Stimulated activated CD4-positive, alpha-beta T cell treated with anti-CD3 and anti-CD28 coated beads, Interleukin-4, amount 100 ng/mL, for 4 hours (primary cell): ENCODE measurements at regions not wholly inside any gene's neighbourhood (a gene's known extent, or its start where the extent isn't known, plus 50 kb on each side); places are given as distances from the start of the nearest gene placed in this dataset.

Experiments used
- DNase-seq, 2 experiments: peaks; one replicate each; pipeline ENCODE4 v3.0.0-alpha.2; 2020

DNA sequence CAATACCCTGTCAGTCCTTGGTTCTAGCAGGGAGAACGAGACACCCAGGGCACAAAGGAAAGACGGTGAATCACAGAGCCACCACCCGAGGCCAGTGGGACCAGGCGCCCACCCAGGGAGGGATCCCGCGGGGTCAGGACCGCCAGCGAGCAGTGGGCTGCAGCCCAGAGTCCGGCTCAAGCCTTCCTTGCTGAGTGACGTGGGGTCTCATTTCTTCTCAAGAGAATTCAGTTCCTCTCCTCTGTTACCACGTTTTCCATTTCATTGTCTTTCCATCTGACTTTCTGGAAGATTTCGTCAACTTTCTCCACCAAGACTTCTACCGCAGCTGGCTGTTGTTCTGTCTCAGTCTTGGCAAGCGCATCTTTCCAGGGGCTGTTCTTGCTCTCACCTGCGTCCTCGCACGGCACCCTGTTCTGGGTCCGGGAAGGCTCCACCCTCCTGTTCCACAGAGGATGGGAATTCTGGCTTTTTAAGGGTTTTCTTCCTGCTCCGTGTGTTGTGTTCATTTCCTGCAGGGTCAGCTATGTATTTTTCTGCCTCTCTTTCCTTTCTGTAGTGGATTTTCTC is 248.6 kb downstream of the NDUFA10 start:
- no peak for DNase-seq

DNA sequence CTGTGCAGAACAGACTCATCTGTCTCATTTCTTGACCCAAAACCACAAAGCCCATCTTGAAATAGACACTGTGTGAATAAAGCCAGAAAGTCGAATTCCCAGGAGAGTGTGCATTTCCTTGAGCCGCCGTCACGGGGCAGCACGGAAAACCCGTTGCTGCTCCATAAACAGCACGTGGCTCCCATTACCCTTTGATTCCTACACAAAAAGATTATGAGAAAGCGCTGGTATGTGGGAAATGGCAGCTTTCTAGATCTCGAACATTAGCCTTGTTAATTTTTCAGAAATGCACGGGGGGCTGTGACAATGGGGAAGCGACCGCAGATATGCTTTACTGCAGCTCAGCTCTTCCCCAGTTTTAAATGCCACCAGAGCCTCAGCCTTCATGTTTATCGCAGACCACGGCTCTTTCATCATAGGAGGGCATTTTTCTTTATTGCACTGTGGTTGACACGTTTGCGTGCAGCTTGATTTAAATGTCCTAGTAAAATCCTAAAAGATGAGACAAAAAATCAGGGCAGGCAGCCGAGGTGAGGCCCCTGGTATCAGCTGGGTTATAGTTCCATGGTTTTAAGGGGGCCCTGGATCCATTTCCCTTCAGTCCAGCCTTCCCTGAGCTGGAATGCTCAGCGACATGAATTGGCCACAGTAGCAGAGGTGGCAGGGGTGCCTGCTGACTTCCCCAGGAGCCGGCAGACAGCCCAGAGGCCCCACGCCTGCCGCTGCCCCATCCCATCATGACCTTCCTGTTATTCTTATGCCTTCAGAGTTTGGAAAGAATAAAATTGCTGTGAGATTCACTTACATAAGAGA is 249.3 kb downstream of the NDUFA10 start:
- DNase-seq = no peak

GRCh38 chr2:239774933-239775622 is 250.1 kb downstream of the NDUFA10 start:
- DNase-seq = no peak

DNA sequence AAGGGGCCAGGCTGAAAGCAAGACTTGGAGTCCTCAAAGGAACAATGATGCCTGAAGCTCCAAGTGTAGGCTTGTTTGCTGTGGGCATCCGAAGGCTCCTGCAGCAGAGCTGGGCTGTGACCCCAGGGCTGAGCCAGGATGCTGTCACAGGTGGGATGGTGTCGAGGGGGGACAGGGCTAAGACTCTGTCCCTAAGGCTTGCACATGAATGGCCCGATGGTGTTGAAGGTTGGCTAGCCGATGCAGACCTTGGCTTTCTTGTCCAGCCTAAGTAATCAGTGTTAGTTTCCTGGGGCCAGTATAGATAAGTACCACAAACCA is 251.0 kb downstream of the NDUFA10 start:
- DNase-seq = no peak

- no peak for DNase-seq
These were observed 251.7 kb downstream of the NDUFA10 start for GRCh38 chr2:239773228-239774141.

- no peak for DNase-seq
These were observed 252.4 kb downstream of the NDUFA10 start for GRCh38 chr2:239772721-239773120.

GRCh38 chr2:239770246-239770639 is 254.9 kb downstream of the NDUFA10 start:
- DNase-seq = no peak

DNA sequence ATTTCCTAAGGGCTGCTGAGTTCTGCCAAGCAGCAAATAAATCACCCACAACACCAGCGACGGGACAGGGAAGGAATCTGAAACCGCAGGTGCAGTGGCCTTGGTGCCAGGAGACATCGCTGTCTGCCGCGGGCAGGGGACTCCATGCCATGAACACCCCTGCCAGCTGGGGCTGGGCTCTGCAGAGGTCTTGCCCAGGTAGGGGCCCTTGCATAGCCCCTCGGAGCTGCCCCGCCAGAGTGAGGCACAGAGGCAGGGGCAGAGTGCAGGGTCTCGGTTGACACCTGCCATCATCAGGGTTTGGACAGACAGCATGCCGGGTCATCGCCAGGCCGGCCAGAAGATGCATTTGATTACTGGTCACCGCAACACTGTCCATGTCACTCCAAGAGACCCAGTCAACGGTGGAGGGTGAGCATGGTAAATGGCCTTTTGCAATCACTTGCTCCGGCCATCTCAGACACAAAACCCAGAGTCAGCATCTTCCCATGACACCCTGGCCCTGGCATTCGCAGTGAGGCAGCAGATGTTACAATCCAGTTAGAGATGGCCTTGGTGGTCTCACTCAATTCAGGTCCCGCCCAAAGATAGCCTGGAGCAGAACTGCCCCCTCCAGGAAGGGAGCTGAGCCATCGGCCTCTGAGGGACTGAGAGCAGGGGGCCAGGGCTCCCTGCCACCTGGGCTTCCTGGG is 255.4 kb downstream of the NDUFA10 start:
- no peak for DNase-seq

DNA sequence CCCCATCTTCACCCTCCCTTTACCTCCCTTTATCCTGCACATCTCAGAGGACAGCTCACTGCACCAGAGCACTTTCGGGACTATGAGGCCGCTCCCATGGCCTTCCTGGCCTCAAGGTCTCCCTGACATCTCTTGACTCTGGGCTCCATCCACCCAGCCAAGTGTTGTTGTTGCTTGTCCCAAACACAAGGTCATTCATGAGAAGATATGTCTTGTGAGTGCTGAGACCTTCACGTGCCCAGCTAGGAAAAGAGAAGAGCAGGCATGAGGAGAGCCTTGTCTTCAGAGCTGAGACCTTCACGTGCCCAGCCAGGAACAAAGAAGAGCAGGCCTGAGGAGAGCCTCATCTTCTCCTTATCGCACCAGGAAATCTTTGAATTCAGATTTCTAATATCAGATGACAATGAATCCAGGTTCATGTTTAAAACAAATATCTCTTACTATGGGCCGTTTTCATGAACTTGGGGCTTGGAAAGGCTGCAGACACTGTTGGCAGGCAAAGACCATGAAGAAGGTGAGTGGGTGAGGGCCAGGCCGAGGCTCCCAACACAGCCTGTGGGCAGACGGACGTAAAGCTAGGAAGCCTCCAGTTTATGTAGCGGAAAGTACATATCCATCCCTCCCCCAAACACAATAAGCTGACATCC is 256.1 kb downstream of the NDUFA10 start:
- DNase-seq = no peak

GRCh38 chr2:239768031-239768790 is 256.9 kb downstream of the NDUFA10 start:
- no peak for DNase-seq

GRCh38 chr2:239767021-239767905 is 257.9 kb downstream of the NDUFA10 start:
- no peak for DNase-seq

GRCh38 chr2:239765911-239766310 is 259.2 kb downstream of the NDUFA10 start:
- DNase-seq = no peak

GRCh38 chr2:239765076-239765845 is 259.9 kb downstream of the NDUFA10 start:
- DNase-seq = no peak

- no peak for DNase-seq
These were observed 261.6 kb downstream of the NDUFA10 start for GRCh38 chr2:239763433-239764097.

GRCh38 chr2:239762655-239763269 is 262.4 kb downstream of the NDUFA10 start:
- no peak for DNase-seq

DNA sequence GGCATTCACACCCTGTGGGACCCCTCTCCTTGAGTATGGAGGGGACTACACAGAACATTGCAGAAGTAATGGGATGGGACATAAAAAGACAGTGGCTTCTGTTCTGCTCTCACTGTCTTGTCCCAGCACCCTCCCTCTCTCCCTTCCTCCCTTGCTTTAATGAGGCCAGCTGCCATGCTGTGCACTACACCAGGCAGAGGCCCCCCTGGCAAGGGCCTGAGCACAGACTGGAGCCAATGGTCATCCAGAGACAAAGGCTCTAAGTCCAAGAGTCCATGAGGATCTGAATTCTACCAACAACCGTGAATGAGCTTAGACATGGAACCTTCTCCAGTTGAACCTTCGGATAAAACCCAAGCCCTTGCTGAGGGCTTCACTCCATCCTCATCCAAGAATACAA is 263.0 kb downstream of the NDUFA10 start:
- DNase-seq = no peak

DNA sequence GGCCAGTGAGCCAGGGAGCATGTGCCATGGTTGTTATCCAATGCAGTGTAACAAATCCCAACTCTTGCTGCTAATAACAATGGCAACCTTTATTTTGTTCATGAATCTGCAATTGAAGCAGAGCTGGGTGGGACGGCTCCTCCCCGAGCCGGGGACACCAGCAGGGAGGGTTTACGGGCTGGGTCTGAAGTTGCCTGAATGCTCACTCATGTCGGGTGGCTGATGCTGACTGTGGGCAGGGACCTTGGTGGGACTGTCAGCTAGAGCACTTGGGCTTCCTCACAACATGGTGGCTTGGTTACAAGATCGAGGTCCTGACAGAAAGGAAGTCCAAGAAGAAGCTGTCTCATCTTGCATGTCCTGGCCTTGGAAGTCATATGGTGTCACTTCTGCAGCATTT is 264.5 kb downstream of the NDUFA10 start:
- DNase-seq = no peak

- no peak for DNase-seq
These were observed 266.8 kb downstream of the NDUFA10 start for GRCh38 chr2:239758279-239758877.
